Kidney (tissue), 13 donors: ENCODE measurements at regions not wholly inside any gene's neighbourhood (a gene's known extent, or its start where the extent isn't known, plus 50 kb on each side); places are given as distances from the start of the nearest gene placed in this dataset.

Source experiments
- DNase-seq, 5 donors: peaks; one replicate each; pipeline ENCODE4 v3.0.0-alpha.2; 2013 to 2020
- FAIRE-seq: peaks from 2 replicates; lab custom pipeline; 2012; peaks lifted over from hg19 to GRCh38; lab: Jason Lieb, UNC
- H3K27ac ChIP-seq, 2 donors: one replicate each; pipeline ENCODE4 v1.7.0; 2013; ENCODE audit warnings: low read depth in 2 of 2, low read length in 2 of 2, inconsistent platforms in 1 of 2
- H3K27me3 ChIP-seq: one replicate; pipeline ENCODE4 v1.7.1; 2013; ENCODE audit warnings: low read length, inconsistent platforms; ENCODE audit not compliant: control insufficient read depth, insufficient read depth
- H3K36me3 ChIP-seq, 3 donors: one replicate each; pipeline versions ENCODE4 v1.7.0 to v1.7.1; 2013; ENCODE audit warnings: low read length in 3 of 3, control low read depth in 1 of 3, inconsistent platforms in 1 of 3; ENCODE audit not compliant: insufficient read depth in 3 of 3, control insufficient read depth in 2 of 3
- H3K4me1 ChIP-seq, 3 donors: one replicate each; pipeline versions ENCODE4 v1.7.0 to v1.7.1; 2013; ENCODE audit warnings: low read length in 3 of 3, inconsistent platforms in 1 of 3, low read depth in 1 of 3; ENCODE audit not compliant: control insufficient read depth in 2 of 3, insufficient read depth in 2 of 3
- H3K4me3 ChIP-seq, 3 donors: one replicate each; pipeline versions ENCODE4 v1.7.0 to v1.8.1; 2013; ENCODE audit warnings: low read length in 3 of 3, control low read depth in 1 of 3, inconsistent platforms in 1 of 3
- H3K9ac ChIP-seq, 3 donors: one replicate each; pipeline versions ENCODE4 v1.7.0 to v1.7.1; 2013; ENCODE audit warnings: low read length in 3 of 3, control low read depth in 1 of 3, inconsistent platforms in 1 of 3
- H3K9me3 ChIP-seq, 3 donors: one replicate each; pipeline versions ENCODE4 v1.7.0 to v1.7.1; 2013; ENCODE audit warnings: low read length in 3 of 3, control low read depth in 1 of 3, inconsistent platforms in 1 of 3; ENCODE audit not compliant: control insufficient read depth in 2 of 3, insufficient read depth in 1 of 3
- intact Hi-C: fragments of 100-400 bp; cut with DNase I; formaldehyde crosslinking; loops from one replicate; pipeline ENCODE4 v1.11.1; 2022
- TF ChIP-seq, protein P1 (sequence below): IDR thresholded peaks from 3 replicates; pipeline ENCODE4 v1.5.1; 2012; ENCODE audit warnings: mild to moderate bottlenecking, moderate library complexity, borderline replicate concordance; ENCODE audit not compliant: insufficient read depth; ENCODE audit errors: extremely low read depth
- donor health status: control.
- donor health status: control.
- donor health status: control.
- donor health status: control.
- donor health status: control.
- donor health status: DM: yes; HTN: yes; CAD: no.
- donor health status: Normal renal cell carcinoma (clear cell type).

DNA sequence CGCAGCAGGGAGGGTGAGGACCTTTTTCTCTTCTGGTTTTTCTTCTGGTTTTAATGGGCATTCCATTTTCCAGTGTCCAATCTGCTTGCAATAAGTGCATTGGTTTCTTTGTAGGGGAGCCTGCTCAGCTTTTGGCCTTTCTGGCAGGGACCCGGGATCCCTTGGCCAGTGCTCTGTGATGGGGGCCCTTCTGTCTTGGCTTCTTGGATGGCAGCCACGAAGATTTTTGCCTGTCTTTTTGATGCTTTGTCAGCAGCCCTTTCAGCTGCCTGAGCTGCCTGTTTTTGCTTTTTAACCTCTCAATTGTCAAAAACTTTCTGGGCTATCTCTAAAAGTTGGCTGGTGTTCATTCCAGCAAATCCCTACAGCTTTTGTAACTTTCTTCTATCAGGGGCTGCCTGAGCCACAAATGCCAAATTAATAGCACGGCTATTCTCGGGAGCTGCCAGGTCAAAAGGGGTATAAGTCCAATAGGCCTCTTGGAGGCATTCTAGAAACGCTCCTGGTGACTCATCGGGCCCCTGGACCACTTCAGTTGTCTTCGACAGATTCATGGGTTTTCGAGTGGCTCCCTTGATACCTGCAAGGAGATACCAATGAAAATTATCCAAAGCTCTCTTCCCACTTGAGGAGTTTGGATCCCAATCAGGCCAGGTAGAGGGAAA, 179.9 kb upstream of the MBL2 start:
- no peaks in the 10 kb centered on the region for H3K27me3 ChIP-seq
- H3K27ac ChIP-seq = no peak overlapping the region
- H3K9me3 ChIP-seq = no peaks in the 10 kb centered on the region
- FAIRE-seq (no peak), DNase-seq (peak in 1 of 5 donors; percentile 16)
- no peaks in the 10 kb centered on the region for H3K36me3 ChIP-seq
- H3K4me1 ChIP-seq = peaks cover 0 to 5% (median 0%) of the 10 kb centered on the region in 3 donors
- no peak overlapping the region for H3K4me3 ChIP-seq
- intact Hi-C loops = no loop called here
- no peak overlapping the region for H3K9ac ChIP-seq
- TF ChIP-seq, protein P1, sequence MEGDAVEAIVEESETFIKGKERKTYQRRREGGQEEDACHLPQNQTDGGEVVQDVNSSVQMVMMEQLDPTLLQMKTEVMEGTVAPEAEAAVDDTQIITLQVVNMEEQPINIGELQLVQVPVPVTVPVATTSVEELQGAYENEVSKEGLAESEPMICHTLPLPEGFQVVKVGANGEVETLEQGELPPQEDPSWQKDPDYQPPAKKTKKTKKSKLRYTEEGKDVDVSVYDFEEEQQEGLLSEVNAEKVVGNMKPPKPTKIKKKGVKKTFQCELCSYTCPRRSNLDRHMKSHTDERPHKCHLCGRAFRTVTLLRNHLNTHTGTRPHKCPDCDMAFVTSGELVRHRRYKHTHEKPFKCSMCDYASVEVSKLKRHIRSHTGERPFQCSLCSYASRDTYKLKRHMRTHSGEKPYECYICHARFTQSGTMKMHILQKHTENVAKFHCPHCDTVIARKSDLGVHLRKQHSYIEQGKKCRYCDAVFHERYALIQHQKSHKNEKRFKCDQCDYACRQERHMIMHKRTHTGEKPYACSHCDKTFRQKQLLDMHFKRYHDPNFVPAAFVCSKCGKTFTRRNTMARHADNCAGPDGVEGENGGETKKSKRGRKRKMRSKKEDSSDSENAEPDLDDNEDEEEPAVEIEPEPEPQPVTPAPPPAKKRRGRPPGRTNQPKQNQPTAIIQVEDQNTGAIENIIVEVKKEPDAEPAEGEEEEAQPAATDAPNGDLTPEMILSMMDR = no peak

DNA sequence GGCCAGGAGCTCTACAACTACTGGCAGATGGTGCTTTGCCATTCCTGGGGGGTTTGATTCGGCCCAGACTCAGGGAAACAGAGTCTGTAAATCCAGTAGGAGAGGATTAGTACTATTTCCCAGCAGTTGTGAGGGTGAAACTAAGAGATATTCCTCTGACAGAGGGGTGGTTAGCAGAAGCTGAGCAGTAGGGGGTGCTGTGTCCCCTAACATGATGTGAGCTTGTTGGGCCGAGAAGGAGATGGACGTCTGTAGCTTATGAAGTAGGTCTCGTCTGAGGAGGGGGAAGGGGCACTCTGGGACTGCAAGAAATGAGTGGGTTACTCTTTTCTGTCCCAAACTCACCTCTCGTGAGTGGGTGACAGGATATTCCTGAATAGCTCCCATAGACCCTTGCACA, 179.2 kb upstream of the MBL2 start:
- peaks cover 0 to 5% (median 0%) of the 10 kb centered on the region in 3 donors for H3K4me1 ChIP-seq
- TF ChIP-seq, protein P1 = peak; percentile 72
- FAIRE-seq (no peak), DNase-seq (peak in 4 of 5 donors; percentile 83 to 86 (median 84))
- H3K9me3 ChIP-seq = no peaks in the 10 kb centered on the region
- no peaks in the 10 kb centered on the region for H3K36me3 ChIP-seq
- no peak overlapping the region for H3K27ac ChIP-seq
- intact Hi-C loops = no loop called here
- no peaks in the 10 kb centered on the region for H3K27me3 ChIP-seq
- H3K4me3 ChIP-seq = no peak overlapping the region
- H3K9ac ChIP-seq = no peak overlapping the region

DNA sequence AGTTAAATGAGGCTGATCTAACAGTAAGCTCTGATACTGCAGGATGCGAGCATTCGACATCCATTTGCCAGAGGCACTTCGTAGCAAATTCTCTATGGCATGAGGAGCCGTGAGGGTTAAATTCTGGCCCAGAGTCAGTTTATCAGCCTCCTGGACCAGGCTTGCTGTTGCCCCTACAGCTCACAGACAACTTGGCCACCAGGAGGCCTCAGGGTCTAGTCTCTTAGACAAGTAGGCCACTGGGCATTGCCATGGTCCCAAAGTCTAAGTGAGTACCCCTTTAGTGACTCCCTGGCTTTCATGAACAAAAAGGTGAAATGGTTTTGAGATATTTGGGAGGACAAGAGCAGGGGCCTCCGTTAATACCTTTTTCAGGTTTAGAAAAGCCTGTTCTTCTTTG, 178.0 kb upstream of the MBL2 start:
- TF ChIP-seq, protein P1 = no peak
- Histone ChIP-seq H3K27ac (no peak overlapping the region), H3K9me3 (no peaks in the 10 kb centered on the region), H3K4me1 (peaks cover 0 to 5% (median 0%) of the 10 kb centered on the region in 3 donors), H3K4me3 (no peak overlapping the region), H3K36me3 (no peaks in the 10 kb centered on the region), H3K9ac (no peak overlapping the region), H3K27me3 (no peaks in the 10 kb centered on the region)
- no peak for FAIRE-seq
- no peak for DNase-seq
- intact Hi-C loops = no loop called here
